GM12892 (cell line): ENCODE measurements at regions not wholly inside any gene's neighbourhood (a gene's known extent, or its start where the extent isn't known, plus 50 kb on each side); places are given as distances from the start of the nearest gene placed in this dataset.

Experiments used
- POLR2A ChIP-seq: IDR thresholded peaks from 2 replicates; pipeline ENCODE4 v1.6.1; 2011; ENCODE audit warnings: low read depth, low read length, control low read depth
- POLR2AphosphoS5 ChIP-seq: IDR thresholded peaks from 2 replicates; pipeline ENCODE4 v1.6.1; 2011; ENCODE audit warnings: low read depth, low read length, control low read depth

DNA sequence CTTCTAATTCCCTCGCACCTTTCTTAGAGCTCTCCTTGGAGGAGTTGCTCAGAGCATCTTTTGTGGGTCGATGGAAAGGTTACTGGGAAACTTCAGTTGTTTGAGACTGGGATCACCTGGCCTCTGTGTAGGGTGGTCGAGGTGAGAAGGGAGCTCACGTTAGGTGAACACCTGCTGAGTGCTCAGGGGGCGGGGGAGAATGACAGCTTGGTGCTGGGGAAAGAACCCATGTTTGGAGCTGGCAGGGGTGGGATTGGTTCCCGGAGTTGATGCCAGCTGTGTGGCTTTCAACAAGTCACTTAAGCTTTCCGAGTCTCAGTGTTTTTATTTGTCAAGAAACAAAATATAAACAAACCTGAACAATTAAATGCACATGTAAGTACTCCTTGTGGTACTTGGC lies 122.3 kb downstream of the GLI2 start:
- TF ChIP-seq POLR2AphosphoS5: no peak
- no peak for TF ChIP-seq POLR2A
